WTC11 (cell line): ENCODE measurements at regions not wholly inside any gene's neighbourhood (a gene's known extent, or its start where the extent isn't known, plus 50 kb on each side); places are given as distances from the start of the nearest gene placed in this dataset.

Experiments used
- ATAC-seq: fragments of 200-7000 bp; cut with Tn5 transposase; 2 replicates; pipeline ENCODE4 v1.10.0; 2021; ENCODE audit warnings: mild to moderate bottlenecking, moderate library complexity
- CTCF ChIA-PET: fragments of 300-600 bp; sonication (Branson Sonifier 250); formaldehyde crosslinking; loops from one replicate; lab custom pipeline; 2021; ENCODE audit warnings: antibody characterized with exemption; lab: Charles Lee
- POLR2A ChIA-PET: fragments of 350-600 bp; sonication (Branson Sonifier 250); formaldehyde crosslinking; loops from one replicate; lab custom pipeline; 2021; ENCODE audit warnings: antibody characterized with exemption; lab: Charles Lee
- DNase-seq: peaks from one replicate; pipeline ENCODE4 v3.0.0; 2021; ENCODE audit warnings: low spot score
- H3K27ac Mint-ChIP-seq: 2 replicates; pipeline ENCODE4 v1.8.0; 2021; ENCODE audit warnings: mixed read lengths
- H3K27me3 Mint-ChIP-seq: 2 replicates; pipeline ENCODE4 v1.8.0; 2021; ENCODE audit warnings: low read depth, mild to moderate bottlenecking, moderate library complexity, mixed read lengths
- H3K36me3 Mint-ChIP-seq: 2 replicates; pipeline ENCODE4 v1.8.0; 2021; ENCODE audit warnings: mixed read lengths
- H3K4me1 Mint-ChIP-seq: 2 replicates; pipeline ENCODE4 v1.8.0; 2022; ENCODE audit warnings: mixed read lengths
- H3K4me3 Mint-ChIP-seq: 2 replicates; pipeline ENCODE4 v1.8.0; 2021; ENCODE audit warnings: mild to moderate bottlenecking, moderate library complexity, mixed read lengths
- H3K9me3 Mint-ChIP-seq: 2 replicates; pipeline ENCODE4 v1.8.0; 2021; ENCODE audit warnings: mixed read lengths
- CBFB ChIP-seq: sonication (generic); formaldehyde crosslinking; IDR thresholded peaks from 2 replicates; pipeline ENCODE4 v1.8.1; 2022; ENCODE audit warnings: mild to moderate bottlenecking, low read depth, missing genetic modification reagents
- CREM ChIP-seq: sonication (generic); formaldehyde crosslinking; IDR thresholded peaks from 2 replicates; pipeline ENCODE4 v1.8.1; 2022; ENCODE audit warnings: mild to moderate bottlenecking, missing genetic modification reagents, moderate library complexity
- E2F4 ChIP-seq: sonication (generic); formaldehyde crosslinking; IDR thresholded peaks from 2 replicates; pipeline ENCODE4 v1.8.1; 2022; ENCODE audit warnings: low read depth, mild to moderate bottlenecking, moderate library complexity, missing genetic modification reagents, borderline replicate concordance
- ELF4 ChIP-seq: sonication (generic); formaldehyde crosslinking; IDR thresholded peaks from 2 replicates; pipeline ENCODE4 v1.8.1; 2022; ENCODE audit warnings: low read depth, mild to moderate bottlenecking, moderate library complexity, missing genetic modification reagents
- FOXJ3 ChIP-seq: sonication (generic); formaldehyde crosslinking; IDR thresholded peaks from 2 replicates; pipeline ENCODE4 v1.9.0; 2021; ENCODE audit warnings: missing genetic modification reagents, mild to moderate bottlenecking, borderline replicate concordance
- FOXK1 ChIP-seq: sonication (generic); formaldehyde crosslinking; IDR thresholded peaks from 2 replicates; pipeline ENCODE4 v1.8.0; 2022; ENCODE audit warnings: mild to moderate bottlenecking, moderate library complexity, missing genetic modification reagents
- GRHL2 ChIP-seq: fragments of 250-450 bp; sonication (Bioruptor Pico); IDR thresholded peaks from 2 replicates; pipeline ENCODE4 v1.8.0; 2022; ENCODE audit warnings: mild to moderate bottlenecking, moderate library complexity; ENCODE audit not compliant: insufficient replicate concordance, severe bottlenecking
- HMGXB4 ChIP-seq: sonication (generic); formaldehyde crosslinking; IDR thresholded peaks from 2 replicates; pipeline ENCODE4 v1.8.1; 2023; ENCODE audit warnings: mild to moderate bottlenecking, moderate library complexity, missing genetic modification reagents
- IRF1 ChIP-seq: sonication (generic); formaldehyde crosslinking; IDR thresholded peaks from 2 replicates; pipeline ENCODE4 v1.8.0; 2023; ENCODE audit warnings: missing genetic modification reagents
- JUN ChIP-seq: sonication (generic); formaldehyde crosslinking; IDR thresholded peaks from 2 replicates; pipeline ENCODE4 v1.8.0; 2023; ENCODE audit warnings: mild to moderate bottlenecking, missing genetic modification reagents
- MYBL2 ChIP-seq: sonication (generic); formaldehyde crosslinking; IDR thresholded peaks from 2 replicates; pipeline ENCODE4 v1.8.1; 2023; ENCODE audit warnings: mild to moderate bottlenecking, moderate library complexity, missing genetic modification reagents
- NFATC4 ChIP-seq: fragments of 250-450 bp; sonication (Bioruptor Pico); IDR thresholded peaks from 2 replicates; pipeline ENCODE4 v1.9.0; 2021; ENCODE audit warnings: mild to moderate bottlenecking
- PRDM15 ChIP-seq: sonication (generic); formaldehyde crosslinking; IDR thresholded peaks from 2 replicates; pipeline ENCODE4 v1.8.0; 2022; ENCODE audit warnings: missing genetic modification reagents
- SMAD3 ChIP-seq: sonication (generic); formaldehyde crosslinking; IDR thresholded peaks from 2 replicates; pipeline ENCODE4 v1.8.0; 2022; ENCODE audit warnings: missing genetic modification reagents, mild to moderate bottlenecking, borderline replicate concordance
- TEAD1 ChIP-seq: sonication (generic); formaldehyde crosslinking; IDR thresholded peaks from 2 replicates; pipeline ENCODE4 v1.8.0; 2022; ENCODE audit warnings: mild to moderate bottlenecking, missing genetic modification reagents
- USF2 ChIP-seq: sonication (generic); formaldehyde crosslinking; IDR thresholded peaks from 2 replicates; pipeline ENCODE4 v1.8.1; 2023; ENCODE audit warnings: mild to moderate bottlenecking, missing genetic modification reagents, moderate library complexity
- ZBTB21 ChIP-seq: sonication (generic); formaldehyde crosslinking; IDR thresholded peaks from 2 replicates; pipeline ENCODE4 v1.8.1; 2023; ENCODE audit warnings: mild to moderate bottlenecking, missing genetic modification reagents, borderline replicate concordance
- ZNF423 ChIP-seq: fragments of 250-450 bp; sonication (Bioruptor Pico); IDR thresholded peaks from 2 replicates; pipeline ENCODE4 v2.1.2; 2022; ENCODE audit warnings: mild to moderate bottlenecking, moderate library complexity
- ZNF425 ChIP-seq: fragments of 250-450 bp; sonication (Bioruptor Pico); conservative IDR thresholded peaks from 2 replicates; pipeline ENCODE4 v1.9.0; 2021; ENCODE audit warnings: mild to moderate bottlenecking

- H3K9me3 Mint-ChIP-seq: peaks cover 13% of the 10 kb centered on the region; the same call in 1 of the 2 replicates
- H3K36me3 Mint-ChIP-seq: no peaks in the 10 kb centered on the region
- POLR2A ChIA-PET: no interaction called here
- TF ChIP-seq ELF4 (CRISPR knock-in tag) (no peak), GRHL2 (CRISPR knock-in tag) (no peak), FOXJ3 (CRISPR knock-in tag) (no peak)
- H3K27ac Mint-ChIP-seq: no peak overlapping the region
- H3K4me3 Mint-ChIP-seq: no peak overlapping the region
- H3K27me3 Mint-ChIP-seq: peaks cover 2% of the 10 kb centered on the region; the same call in 1 of the 2 replicates
- H3K4me1 Mint-ChIP-seq: peaks cover 3% of the 10 kb centered on the region; the same call in 1 of the 2 replicates
- DNase-seq: no peak
- CTCF ChIA-PET: interaction anchor here (2.0 kb wide), 1 partner anchor 18 kb away, joined by 6 read pairs; no protein-coding TSS in a partner anchor
- ATAC-seq: no peak
Observed at GRCh38 chr1:30129001-30129408, 594.4 kb downstream of the MATN1 start.

GRCh38 chr1:30126848-30127247 lies 596.5 kb downstream of the MATN1 start:
- Mint-ChIP-seq H3K4me3 (no peak overlapping the region), H3K36me3 (no peaks in the 10 kb centered on the region), H3K27me3 (no peaks in the 10 kb centered on the region), H3K4me1 (peaks cover 3% of the 10 kb centered on the region; the same call in 1 of the 2 replicates), H3K9me3 (peaks cover 13% of the 10 kb centered on the region; the same call in 1 of the 2 replicates), H3K27ac (no peak overlapping the region)
- ChIA-PET POLR2A (no interaction called here), CTCF (interaction anchor here (1.0 kb wide), 1 partner anchor 15 kb away, joined by 3 read pairs; no protein-coding TSS in a partner anchor)
- ATAC-seq: no peak
- no peak for TF ChIP-seq IRF1
- TF ChIP-seq ZNF423: no peak
- TF ChIP-seq SMAD3 (CRISPR knock-in tag): no peak
- TF ChIP-seq NFATC4 (CRISPR knock-in tag): no peak
- TF ChIP-seq JUN (CRISPR knock-in tag): no peak
- TF ChIP-seq CBFB: no peak
- TF ChIP-seq CREM: no peak
- no peak for TF ChIP-seq ZNF425 (CRISPR knock-in tag)
- TF ChIP-seq E2F4 (CRISPR knock-in tag): no peak
- TF ChIP-seq FOXK1 (CRISPR knock-in tag): no peak
- no peak for TF ChIP-seq ZBTB21 (CRISPR knock-in tag)
- no peak for TF ChIP-seq FOXJ3 (CRISPR knock-in tag)
- no peak for TF ChIP-seq USF2 (CRISPR knock-in tag)
- TF ChIP-seq ELF4 (CRISPR knock-in tag): no peak
- no peak for TF ChIP-seq PRDM15
- TF ChIP-seq HMGXB4 (CRISPR knock-in tag): no peak
- no peak for TF ChIP-seq TEAD1 (CRISPR knock-in tag)
- TF ChIP-seq MYBL2 (CRISPR knock-in tag): no peak
- DNase-seq: no peak
